G401 (cell line): ENCODE measurements at regions not wholly inside any gene's neighbourhood (a gene's known extent, or its start where the extent isn't known, plus 50 kb on each side); places are given as distances from the start of the nearest gene placed in this dataset.

Experiments used
- DNase-seq: peaks from one replicate; pipeline ENCODE4 v3.0.0-alpha.2; 2015; ENCODE audit warnings: low spot score
- in situ Hi-C: cut with HindIII; loops from 2 replicates; pipeline ENCODE4 v1.10.0; 2016; ENCODE audit warnings: low sequenced_read_pairs, mixed read lengths

DNA sequence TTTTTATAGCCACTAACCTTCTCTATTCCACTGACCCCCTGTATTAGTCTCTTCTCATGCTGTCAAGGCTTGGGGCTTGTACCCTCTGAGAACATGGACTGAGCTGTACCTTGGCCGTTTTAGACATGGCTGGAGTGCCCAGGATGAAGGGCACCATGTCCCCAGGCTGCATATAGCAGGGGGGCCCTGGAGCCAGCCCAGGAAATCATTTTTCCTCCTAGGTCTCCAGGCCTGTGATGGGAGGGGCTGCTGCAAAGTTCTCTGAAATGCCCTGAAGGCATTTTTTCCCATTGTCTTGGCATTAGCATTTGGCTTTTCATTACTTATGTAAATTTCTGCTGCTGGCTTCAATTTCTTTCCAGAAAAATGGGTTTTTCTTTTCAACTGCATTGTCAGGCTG is 119.5 kb downstream of the NTMT2 start:
- in situ Hi-C loops, result no loop called here
- DNase-seq, result no peak

DNA sequence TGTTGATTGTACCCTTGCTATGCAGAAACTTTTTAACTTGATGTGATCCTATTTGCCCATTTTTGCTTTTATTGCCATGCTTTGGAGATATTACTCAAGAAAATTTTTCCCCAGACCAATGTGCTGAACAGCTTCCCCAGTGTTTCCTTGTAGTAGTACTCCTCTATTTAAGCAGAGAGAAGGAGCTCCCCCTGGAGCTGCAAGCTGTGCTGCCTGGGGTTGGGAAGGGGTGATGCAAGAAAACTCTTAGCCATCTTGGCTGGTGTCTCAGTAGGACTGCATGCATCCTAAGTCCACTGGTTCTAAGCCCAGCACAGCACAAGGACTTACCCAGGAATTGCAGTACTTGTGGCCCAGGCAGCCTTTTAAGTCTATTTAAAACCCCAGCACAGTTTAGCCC is 121.6 kb downstream of the NTMT2 start:
- DNase-seq, result no peak
- in situ Hi-C loops, result no loop called here

DNA sequence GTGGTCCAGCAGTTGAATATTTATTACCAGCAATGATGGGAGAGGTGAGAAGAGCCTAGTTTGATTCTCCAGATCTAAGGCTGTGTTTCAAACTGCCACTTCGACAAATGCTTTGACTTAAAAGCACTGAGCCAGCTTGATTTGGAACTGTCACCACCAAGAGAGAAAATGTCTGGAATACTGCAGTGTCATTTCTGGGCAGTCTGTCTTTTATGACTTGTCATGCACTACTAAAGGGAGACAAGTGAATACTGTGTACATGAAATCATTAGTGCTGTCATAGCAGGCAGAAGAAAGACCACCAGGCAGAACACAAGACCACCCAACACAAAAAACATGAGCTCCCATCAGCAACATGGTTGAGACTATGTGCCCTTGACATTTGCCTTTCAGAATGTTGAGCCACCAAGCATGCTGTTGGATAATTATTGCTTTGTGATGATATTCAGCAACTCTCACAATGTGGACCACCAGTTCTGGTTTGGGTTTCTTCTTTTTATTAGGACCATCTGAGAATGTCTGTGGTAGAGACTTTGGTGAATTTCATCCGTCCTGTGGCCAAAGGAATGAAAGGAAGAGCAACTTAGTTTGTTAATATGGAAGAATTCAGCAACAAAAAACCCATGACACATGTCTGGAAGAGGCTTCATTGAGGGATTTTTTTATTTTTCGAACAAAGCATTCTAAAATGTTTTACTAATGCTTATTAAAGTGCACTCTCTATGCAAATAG is 125.8 kb downstream of the NTMT2 start:
- DNase-seq, result no peak
- in situ Hi-C loops, result no loop called here

DNA sequence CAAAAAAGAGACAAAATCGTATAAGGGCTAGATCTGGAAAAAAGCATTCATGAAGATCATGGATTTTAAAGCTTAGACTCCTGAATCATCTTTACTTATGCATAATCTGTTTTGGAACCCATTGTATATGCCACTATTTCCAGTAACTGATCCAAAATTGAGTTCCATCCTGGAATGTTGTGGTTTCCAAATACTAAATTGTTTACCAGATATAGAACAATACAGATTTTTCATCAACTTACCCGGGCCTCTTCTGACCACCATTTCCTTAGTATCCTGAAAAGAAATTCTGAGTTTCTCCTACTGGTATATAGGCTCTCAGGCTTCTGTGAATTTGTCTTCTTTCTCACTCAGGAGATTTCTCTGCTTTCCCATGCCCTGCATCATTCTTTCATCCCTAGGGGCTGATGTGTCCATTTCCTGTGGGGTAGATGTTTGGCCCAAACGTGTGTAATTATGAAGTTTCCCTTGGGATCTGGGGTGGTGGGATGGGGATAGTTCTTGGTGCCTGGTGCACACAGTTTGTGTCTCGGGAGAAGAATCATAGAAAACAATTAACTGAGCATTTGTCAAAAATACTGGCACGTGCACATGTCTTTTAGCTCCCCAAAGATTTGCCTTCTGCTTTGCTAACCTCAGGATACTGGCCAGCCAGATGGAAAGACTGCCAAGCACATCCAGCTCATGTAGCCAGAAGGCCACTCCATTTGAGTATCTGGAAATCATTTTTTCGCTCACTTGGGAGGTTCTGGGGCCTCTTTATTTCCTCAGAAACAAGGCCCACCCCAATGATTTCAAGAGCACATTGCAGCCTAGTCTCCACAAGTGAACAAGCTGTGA is 127.8 kb downstream of the NTMT2 start:
- in situ Hi-C loops, result no loop called here
- no peak for DNase-seq

DNA sequence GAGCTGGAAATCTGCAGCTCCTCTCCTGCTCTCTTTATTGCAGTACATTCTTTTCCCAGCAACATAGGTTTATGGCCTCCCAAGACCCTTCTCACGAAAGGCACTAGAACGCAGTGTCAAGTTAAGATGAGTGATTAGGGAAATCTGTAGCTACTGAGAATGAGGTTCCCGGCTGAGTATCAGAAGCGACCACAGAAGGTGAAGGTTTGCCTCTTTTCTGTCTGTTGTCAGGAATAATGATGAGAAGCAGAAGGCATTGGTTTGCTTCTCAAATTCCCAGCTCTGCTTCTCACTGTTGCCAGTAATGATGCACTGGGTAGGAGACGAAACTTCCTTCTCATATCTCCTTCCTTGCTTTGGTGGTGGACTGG is 128.4 kb downstream of the NTMT2 start:
- DNase-seq, result no peak
- in situ Hi-C loops, result no loop called here

DNA sequence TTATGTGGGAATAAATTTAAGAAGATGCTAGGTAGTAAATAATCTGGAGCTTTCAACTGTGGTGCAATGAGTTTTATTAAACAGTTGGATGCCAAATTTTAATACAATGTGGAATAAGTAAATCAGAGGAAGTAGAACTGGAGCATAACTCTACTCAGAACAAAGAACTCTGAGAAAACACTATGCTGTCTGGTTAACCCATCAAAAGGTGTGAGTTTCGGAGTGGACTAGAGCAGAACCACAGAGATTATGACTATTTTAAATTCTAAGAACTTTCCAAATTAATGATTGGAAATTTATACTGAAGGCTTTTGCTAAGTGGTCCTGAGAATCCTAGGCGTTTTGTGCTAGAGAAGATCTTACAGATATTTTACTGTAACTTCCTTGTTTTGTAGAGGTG is 132.2 kb downstream of the NTMT2 start:
- DNase-seq, result no peak
- in situ Hi-C loops, result no loop called here

DNA sequence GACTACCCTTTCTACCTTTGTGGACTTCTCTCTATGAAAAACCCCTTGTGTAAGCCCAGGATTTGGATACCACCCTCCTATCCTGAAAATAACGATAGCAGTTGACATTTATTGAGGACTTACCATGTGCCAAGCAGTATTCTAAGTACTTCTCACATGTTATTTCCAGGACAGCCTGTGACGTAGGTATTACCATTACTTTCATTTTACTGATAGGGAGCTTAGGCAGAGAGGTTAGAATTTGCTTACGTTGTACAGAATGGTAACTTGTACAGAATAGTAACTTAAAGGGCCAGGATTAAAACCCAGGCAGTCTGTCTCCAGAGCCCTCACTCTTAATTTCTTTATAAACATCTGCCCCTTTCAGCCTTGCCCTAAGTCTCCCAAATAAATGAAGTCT is 138.3 kb downstream of the NTMT2 start:
- no peak for DNase-seq
- in situ Hi-C loops, result no loop called here

DNA sequence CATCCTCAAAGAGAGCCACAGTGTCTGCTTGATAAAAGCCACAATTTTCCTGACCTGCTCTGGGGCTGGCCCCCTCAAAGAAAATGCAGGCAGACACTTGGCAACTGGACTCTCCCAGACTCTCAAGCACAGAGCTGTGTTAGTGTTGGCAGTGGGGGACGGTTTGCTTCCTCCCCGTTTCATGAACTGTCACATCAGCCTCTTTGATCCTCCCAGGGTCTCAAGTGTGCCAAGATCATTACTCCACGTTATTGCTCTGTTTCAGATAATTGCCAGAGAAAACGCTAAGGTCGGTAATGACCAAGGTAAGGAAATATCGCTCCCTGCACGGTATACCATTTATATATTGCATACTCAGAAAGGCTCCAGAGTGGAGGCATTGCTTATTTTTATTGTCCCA is 138.8 kb downstream of the NTMT2 start:
- in situ Hi-C loops, result no loop called here
- no peak for DNase-seq

DNA sequence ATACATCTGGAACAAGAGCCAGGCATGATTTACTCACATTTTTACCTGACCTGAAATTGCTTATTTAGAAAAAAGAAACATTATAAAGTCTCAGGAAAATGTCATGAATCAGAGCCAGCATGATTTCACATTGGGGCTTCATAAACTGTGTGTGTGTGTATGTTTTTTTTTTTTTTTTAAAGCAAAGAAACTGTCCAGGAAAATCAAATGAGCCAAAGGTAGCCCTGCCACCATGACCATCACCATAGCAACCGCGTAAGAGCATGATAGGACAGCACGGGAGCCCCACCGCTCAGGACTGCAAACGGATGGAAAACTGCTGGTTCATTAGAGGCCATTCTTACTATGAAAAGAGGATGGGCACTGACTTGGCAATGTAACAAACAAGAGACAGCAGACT is 139.2 kb downstream of the NTMT2 start:
- no peak for DNase-seq
- in situ Hi-C loops, result no loop called here

DNA sequence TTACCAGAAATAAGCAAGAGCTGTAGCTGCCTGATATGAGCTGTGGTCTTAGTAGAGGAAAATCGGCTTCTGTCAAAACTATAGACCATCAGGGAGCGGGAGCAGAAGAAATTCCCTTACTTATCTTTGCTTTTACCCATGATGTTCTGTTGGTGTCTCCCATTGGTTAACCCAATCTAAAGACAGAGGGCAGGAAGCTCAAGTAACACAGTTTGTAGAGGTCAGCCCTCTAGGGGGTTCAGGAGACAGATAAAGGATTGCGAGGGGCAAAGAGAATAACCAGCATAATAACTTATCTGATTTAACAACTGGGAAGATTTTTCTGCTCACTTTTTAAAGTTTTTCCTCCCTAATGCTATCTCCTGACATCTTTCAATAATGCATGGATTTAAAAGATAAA is 142.4 kb downstream of the NTMT2 start:
- in situ Hi-C loops, result no loop called here
- DNase-seq, result no peak

DNA sequence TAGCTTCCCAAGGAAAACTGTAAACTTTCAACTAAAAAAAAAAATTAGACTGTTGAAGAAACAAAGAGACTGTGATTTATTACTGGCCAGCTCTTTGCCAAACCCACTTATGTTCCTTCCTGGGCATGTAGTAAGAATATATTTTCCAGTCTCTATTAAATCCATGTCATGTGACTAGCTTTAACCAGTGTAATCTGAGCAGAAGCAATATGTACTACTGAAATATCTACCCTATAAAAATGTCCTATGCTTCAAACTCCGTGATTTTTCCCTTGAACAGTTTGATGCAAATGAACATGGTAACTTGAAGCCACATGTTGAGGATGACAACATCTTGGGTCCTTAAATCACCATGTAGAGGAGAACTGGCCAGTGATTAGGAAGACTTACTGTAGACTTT is 144.5 kb downstream of the NTMT2 start:
- in situ Hi-C loops, result no loop called here
- no peak for DNase-seq

DNA sequence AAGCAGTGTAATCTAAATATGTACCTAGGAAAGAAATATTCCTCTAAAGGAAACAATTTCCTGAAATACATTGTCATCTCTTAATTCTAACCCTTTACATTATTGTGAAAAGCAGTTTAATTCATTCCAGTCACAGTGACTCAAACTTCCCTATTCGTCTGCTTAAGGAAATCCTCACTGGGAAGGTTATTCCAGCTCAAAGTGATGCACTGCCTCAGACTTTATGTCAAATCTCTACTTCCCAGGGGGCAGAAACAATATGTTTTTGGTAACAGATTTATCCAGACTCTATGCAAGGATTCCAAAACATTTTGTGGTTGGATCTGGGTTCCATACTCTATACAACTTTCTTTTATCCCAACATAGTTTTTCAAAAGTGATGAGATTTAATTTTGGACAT is 145.2 kb downstream of the NTMT2 start:
- no peak for DNase-seq
- in situ Hi-C loops, result no loop called here

DNA sequence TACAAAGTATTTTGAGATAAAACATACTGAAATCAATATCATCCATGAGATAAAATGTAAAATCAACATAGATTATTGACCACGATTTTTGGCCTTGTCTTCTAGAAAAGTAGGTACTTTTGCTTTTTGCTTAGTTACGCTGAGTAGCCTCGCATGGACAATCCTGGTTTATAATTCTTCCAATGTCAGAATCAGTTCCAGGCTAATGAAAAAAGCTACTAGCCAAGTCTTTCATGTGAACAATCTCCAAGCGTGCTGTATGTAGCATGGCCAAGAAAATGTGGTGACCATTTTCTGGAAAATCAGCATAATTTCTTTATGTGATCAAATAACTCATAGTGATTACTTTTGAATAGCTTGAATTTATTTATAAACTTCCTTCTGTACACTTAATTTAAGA is 145.8 kb downstream of the NTMT2 start:
- in situ Hi-C loops, result no loop called here
- no peak for DNase-seq

DNA sequence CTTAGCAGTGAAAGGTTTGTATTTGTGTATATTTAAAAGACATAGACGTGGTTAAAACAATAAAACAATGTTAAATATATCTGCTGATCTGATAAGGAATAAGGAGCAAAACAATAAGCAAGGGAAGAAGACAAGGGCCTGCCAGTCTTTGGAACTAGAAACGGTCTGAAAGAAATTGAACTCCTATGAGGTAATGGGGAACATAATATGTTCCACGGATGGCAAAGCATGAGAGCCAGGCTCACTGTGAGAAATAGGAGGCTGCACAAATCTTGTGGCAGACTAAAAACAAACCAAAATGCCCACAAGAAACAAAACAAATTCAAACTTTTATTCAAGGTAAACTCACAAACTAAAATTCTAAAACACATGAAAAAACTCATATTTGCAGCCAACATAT is 150.5 kb downstream of the NTMT2 start:
- no peak for DNase-seq
- in situ Hi-C loops, result no loop called here

DNA sequence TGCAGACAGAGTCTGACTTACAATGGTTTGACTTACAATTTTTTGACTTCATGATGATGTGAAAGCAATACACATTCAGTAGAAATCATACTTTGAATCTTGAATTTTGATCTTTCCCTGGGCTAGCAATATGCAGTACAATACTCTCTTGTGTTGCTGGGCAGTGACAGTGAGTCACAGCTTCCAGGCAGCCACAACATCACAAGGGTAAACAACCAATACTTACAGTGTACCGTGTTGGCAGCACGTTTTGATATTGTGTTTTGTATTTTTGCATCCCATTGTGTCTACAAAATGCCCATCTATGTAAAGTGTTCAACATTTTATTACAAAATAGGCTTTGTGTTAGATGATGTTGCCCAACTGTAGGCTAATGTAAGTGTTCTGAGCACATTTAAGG is 150.9 kb downstream of the NTMT2 start:
- DNase-seq, result no peak
- in situ Hi-C loops, result no loop called here

DNA sequence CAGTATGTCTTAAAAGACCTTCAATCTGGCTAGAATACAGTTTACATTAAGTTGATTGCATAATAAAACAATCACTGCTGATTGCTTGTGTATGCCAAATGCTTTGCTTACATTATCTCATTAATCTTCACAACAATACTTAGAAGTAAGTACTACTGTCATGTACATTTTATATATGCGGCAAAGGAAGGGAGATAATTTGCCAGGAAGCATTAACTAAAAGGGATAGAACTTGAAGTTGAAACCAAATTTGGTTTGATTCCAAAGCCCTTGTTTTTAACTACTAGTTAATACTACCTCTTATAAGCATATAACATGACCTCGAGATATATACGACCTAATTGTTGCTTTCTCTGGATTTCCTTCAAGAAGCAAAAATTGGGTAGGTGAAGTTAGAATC is 155.8 kb downstream of the NTMT2 start:
- in situ Hi-C loops, result no loop called here

DNA sequence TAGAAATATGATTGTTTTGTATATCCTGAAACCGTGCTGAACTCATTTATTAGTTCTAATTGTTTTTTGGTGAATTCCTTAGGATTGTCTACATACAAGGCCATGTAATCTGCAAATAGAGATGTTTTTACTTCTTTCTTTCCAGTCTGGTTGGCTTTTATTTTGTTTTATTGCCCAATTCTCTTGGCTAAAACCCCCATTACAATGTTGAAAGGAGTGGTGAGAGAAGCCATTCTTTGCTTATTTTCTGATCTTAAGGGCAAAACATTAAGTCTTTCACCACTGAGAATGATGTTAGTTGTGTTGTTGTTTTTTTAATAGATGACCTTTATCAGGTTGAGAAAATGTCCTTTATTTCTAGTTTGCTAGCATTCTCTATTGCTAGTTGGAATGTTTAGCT is 157.3 kb downstream of the NTMT2 start:
- DNase-seq, result no peak
- in situ Hi-C loops, result no loop called here

More for the DNA sequence above, 155.8 kb downstream of the NTMT2 start:
- DNase-seq, result no peak

DNA sequence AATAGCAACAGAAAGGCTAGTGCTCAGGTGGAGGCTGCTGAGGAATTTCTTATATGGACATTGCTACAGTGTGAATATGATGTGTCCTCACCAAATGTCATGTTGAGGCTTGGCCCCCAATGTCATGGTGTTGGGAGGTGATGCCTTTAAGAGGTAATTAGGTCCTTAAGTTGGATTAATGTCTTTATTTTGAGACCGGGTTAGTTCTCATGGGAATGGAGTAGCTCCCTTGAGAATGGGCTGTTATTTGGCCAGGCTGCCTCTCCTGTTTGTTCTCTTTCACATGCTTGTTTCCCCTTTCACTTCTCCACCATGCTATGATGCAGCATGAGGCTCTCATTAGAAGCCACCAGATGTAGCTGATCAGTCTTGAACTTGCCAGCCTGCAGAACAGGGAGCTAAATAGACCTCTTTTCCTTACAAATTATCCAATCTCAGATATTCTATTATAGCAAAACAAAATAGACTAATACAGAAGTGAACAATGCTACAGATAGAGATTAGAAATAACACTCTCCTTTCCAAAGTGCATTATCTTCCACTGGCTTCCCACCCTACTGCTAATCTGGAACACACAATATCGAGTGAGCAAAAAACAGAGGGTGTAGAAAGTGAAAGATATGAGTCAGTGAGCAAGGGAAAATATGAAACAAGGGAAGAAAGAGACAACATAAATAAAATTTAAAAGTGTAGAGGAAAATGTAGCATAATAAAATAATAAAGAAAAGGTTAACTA is 160.2 kb downstream of the NTMT2 start:
- in situ Hi-C loops, result no loop called here
- DNase-seq, result no peak

DNA sequence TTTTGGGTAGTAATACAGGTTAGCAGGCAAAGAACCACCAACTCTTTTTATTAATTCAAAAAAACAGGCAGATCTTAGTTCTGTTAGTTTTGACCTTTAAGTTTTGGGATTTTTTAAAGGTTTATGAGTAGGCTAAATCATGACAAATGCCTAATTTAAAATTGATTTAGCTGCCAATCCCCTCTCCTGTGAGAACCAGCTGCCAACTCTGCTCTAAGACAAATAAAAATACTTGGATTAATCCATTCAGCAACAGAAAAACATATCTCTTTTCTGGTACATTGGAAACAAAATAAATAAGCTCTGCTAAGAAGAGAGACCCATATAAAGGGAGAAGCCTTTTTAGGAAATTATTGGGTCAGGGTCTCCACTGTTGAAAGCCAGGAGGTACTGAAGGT is 160.8 kb downstream of the NTMT2 start:
- no peak for DNase-seq
- in situ Hi-C loops, result no loop called here

DNA sequence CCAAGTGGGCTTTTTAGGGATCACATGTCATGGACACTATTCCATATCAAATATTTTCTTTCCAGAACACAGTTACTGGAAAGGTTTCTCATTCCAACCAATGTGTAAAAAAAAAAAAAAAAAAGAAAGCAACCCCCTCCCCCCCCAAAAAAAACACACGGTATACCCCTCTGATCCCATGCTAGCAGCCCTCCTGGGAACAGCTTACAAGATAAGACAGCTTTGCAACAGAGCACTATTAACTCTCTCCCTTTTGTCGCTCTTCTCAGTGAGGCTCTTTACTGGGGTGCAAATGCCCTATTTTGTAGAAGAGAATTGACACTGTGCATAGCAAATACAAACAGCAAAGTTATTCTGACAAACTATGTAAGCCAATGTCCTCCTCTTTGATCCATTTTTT is 161.2 kb downstream of the NTMT2 start:
- in situ Hi-C loops, result no loop called here
- DNase-seq, result no peak
